Spleen (tissue), 7 donors: ENCODE measurements at regions not wholly inside any gene's neighbourhood (a gene's known extent, or its start where the extent isn't known, plus 50 kb on each side); places are given as distances from the start of the nearest gene placed in this dataset.

ENCODE experiments used
- POLR2A ChIP-seq, 3 donors: fragments of 450-650 bp; IDR thresholded peaks; one replicate each; pipeline ENCODE4 v1.5.1; 2017; ENCODE audit warnings: antibody characterized with exemption in 3 of 3, mild to moderate bottlenecking in 1 of 3
- POLR2AphosphoS5 ChIP-seq, 3 donors: sonication (generic); formaldehyde crosslinking; IDR thresholded peaks; one replicate each; pipeline ENCODE4 v1.5.1; 2017; ENCODE audit warnings: antibody characterized with exemption in 3 of 3
- TF ChIP-seq, protein P1 (sequence below), 11 experiments: fragments of 200-600 bp in 7 of 11; fragments of 450-650 bp in 4 of 11; sonication (generic) in 4 of 11; IDR thresholded peaks in 8 of 11; conservative IDR thresholded peaks in 3 of 11; 1 replicate in 7 of 11; 2 replicates in 4 of 11; pipeline versions ENCODE4 v1.4.0 to v1.8.0; 2016 to 2021; ENCODE audit warnings: antibody characterized with exemption in 11 of 11, inconsistent platforms in 4 of 11, mild to moderate bottlenecking in 1 of 11
- donor health status: DM: no; HTN: no; CAD: no; lungs with moderate emphysema.
- donor health status: DM: no; HTN: no; CAD: no.
- donor health status: DM: no; HTN: no; CAD: no.

DNA sequence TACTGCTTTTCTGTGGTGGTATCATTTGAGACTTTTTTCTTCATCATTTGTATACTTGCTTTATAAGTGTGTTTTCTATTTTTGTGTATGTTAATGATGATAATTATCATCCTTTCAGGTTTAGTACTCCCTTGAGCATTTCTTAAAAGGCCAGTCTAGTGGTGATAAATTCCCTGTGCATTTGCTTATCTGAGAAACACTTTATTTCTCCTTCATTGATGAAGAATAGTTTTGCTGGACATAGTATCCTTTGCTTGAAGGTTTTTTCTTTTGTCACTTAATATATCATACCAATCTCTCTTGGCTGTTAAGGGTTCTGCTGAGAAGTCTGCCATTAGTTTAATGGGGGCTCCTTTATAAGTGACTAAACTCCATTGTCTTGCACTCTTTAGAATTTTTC is 123.2 kb upstream of the IRAK1BP1 start:
- TF ChIP-seq, protein P1, sequence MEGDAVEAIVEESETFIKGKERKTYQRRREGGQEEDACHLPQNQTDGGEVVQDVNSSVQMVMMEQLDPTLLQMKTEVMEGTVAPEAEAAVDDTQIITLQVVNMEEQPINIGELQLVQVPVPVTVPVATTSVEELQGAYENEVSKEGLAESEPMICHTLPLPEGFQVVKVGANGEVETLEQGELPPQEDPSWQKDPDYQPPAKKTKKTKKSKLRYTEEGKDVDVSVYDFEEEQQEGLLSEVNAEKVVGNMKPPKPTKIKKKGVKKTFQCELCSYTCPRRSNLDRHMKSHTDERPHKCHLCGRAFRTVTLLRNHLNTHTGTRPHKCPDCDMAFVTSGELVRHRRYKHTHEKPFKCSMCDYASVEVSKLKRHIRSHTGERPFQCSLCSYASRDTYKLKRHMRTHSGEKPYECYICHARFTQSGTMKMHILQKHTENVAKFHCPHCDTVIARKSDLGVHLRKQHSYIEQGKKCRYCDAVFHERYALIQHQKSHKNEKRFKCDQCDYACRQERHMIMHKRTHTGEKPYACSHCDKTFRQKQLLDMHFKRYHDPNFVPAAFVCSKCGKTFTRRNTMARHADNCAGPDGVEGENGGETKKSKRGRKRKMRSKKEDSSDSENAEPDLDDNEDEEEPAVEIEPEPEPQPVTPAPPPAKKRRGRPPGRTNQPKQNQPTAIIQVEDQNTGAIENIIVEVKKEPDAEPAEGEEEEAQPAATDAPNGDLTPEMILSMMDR (IDR thresholded peaks at IDR 0.05 in 8 of 11, conservative IDR thresholded peaks at IDR 0.05 in 3 of 11) = no peak
- no peak for TF ChIP-seq POLR2A (IDR thresholded peaks at IDR 0.05)
- no peak for TF ChIP-seq POLR2AphosphoS5 (IDR thresholded peaks at IDR 0.05)
